ENCODE measurements at regions not wholly inside any gene's neighbourhood (a gene's known extent, or its start where the extent isn't known, plus 50 kb on each side); places are given as distances from the start of the nearest gene placed in this dataset.

GRCh38 chr10:25768167-25768566, 165.9 kb upstream of the MYO3A start:
- TF ChIP-seq GATA2 (IDR thresholded peaks at IDR 0.05; ENCODE audit: low read depth, low read length) (no peak), GATA3 (IDR thresholded peaks at IDR 0.05; ENCODE audit: low read depth, low read length) (no peak)

Data from SH-SY5Y (cell line).